ENCODE measurements at regions not wholly inside any gene's neighbourhood (a gene's known extent, or its start where the extent isn't known, plus 50 kb on each side); places are given as distances from the start of the nearest gene placed in this dataset.

DNA sequence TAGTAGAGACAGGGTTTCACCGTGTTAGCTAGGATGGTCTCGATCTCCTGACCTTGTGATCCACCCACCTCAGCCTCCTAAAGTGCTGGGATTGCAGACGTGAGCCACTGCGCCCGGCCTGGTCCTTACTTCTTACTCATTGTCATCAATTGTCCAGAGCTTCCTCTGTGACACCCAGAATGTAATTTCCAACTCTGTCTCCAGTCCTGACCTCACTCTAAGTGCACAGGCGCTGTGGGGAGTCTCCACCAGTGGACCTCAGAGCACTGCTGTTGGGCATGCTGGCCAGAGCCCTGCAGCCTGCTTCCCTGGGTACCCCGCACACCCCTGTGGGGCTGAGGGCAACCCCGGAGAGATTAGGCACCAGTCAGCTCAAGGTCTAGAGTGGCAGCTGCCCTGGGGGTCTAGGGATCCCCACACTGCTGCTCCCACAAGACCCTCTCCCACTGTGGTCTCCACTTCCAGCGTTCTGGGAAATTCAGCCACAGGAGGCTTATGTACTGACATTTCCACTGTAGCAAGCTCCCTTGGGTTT is 1140.3 kb downstream of the TBC1D22A start:
- no peak overlapping the region for H3K4me2 ChIP-seq
- no peak overlapping the region for H3K27ac Mint-ChIP-seq
- H3K9me2 ChIP-seq (ENCODE audit: insufficient read depth) = no peaks in the 10 kb centered on the region
- H2AFZ ChIP-seq = no peak overlapping the region
- H3K9me3 Mint-ChIP-seq = peaks cover 85% of the 10 kb centered on the region
- no peaks in the 10 kb centered on the region for H3K27me3 ChIP-seq (ENCODE audit: insufficient read depth)
- H3K27ac ChIP-seq (ENCODE audit: low read depth) = no peak overlapping the region
- H3K27me3 Mint-ChIP-seq (ENCODE audit: insufficient read depth, low read depth, poor library complexity) = no peaks in the 10 kb centered on the region
- TF ChIP-seq, protein P1, sequence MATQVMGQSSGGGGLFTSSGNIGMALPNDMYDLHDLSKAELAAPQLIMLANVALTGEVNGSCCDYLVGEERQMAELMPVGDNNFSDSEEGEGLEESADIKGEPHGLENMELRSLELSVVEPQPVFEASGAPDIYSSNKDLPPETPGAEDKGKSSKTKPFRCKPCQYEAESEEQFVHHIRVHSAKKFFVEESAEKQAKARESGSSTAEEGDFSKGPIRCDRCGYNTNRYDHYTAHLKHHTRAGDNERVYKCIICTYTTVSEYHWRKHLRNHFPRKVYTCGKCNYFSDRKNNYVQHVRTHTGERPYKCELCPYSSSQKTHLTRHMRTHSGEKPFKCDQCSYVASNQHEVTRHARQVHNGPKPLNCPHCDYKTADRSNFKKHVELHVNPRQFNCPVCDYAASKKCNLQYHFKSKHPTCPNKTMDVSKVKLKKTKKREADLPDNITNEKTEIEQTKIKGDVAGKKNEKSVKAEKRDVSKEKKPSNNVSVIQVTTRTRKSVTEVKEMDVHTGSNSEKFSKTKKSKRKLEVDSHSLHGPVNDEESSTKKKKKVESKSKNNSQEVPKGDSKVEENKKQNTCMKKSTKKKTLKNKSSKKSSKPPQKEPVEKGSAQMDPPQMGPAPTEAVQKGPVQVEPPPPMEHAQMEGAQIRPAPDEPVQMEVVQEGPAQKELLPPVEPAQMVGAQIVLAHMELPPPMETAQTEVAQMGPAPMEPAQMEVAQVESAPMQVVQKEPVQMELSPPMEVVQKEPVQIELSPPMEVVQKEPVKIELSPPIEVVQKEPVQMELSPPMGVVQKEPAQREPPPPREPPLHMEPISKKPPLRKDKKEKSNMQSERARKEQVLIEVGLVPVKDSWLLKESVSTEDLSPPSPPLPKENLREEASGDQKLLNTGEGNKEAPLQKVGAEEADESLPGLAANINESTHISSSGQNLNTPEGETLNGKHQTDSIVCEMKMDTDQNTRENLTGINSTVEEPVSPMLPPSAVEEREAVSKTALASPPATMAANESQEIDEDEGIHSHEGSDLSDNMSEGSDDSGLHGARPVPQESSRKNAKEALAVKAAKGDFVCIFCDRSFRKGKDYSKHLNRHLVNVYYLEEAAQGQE (IDR thresholded peaks at IDR 0.05; ENCODE audit: unreplicated experiment) = no peak
- H4K20me1 ChIP-seq (replicated peaks; ENCODE audit: insufficient read depth) = no peaks in the 10 kb centered on the region
- H3K79me2 ChIP-seq (replicated peaks; ENCODE audit: insufficient read depth) = no peaks in the 10 kb centered on the region
- H3K4me1 ChIP-seq (ENCODE audit: insufficient read depth) = no peaks in the 10 kb centered on the region
- ATAC-seq = no peak
- no peaks in the 10 kb centered on the region for H3K4me1 Mint-ChIP-seq
- peaks cover 19% of the 10 kb centered on the region for H3K36me3 Mint-ChIP-seq (ENCODE audit: low read depth)
- DNase-seq (ENCODE audit: low spot score) = no peak
- H3K36me3 ChIP-seq (ENCODE audit: insufficient read depth) = peaks cover 8% of the 10 kb centered on the region; the same call in 1 of the 2 replicates
- H3K4me3 Mint-ChIP-seq = no peak overlapping the region
- no peaks in the 10 kb centered on the region for H3F3A ChIP-seq (replicated peaks; ENCODE audit: low read depth)
- H3K4me3 ChIP-seq = no peak overlapping the region

DNA sequence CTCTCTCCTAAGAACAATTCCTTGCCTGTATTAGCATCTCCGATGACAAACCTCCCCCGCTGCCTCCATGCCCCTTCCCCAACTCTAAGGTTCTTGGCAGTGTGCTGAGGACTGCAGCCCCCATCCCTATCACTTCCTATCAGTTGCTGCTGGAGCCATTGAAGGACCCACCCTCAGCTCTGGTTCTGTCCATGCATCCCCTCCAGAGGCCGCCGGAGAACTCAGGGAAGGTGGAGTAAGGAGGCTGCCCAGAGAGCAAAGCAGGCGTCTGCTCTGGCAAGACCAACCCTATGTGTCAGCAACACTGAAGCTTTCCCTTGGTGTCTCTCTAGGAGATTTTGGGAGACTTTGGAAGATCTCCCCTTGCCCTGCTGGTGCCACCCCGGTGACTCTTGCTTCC is 1139.5 kb downstream of the TBC1D22A start:
- Histone ChIP-seq H3K27me3 (ENCODE audit: insufficient read depth) (no peaks in the 10 kb centered on the region), H3K36me3 (ENCODE audit: insufficient read depth) (peaks cover 8% of the 10 kb centered on the region; the same call in 1 of the 2 replicates), H4K20me1 (replicated peaks; ENCODE audit: insufficient read depth) (no peaks in the 10 kb centered on the region), H2AFZ (no peak overlapping the region), H3F3A (replicated peaks; ENCODE audit: low read depth) (no peaks in the 10 kb centered on the region), H3K4me3 (no peak overlapping the region), H3K9me2 (ENCODE audit: insufficient read depth) (no peaks in the 10 kb centered on the region), H3K4me2 (no peak overlapping the region), H3K4me1 (ENCODE audit: insufficient read depth) (no peaks in the 10 kb centered on the region), H3K27ac (ENCODE audit: low read depth) (no peak overlapping the region), H3K79me2 (replicated peaks; ENCODE audit: insufficient read depth) (no peaks in the 10 kb centered on the region)
- Mint-ChIP-seq H3K4me1 (no peaks in the 10 kb centered on the region), H3K36me3 (ENCODE audit: low read depth) (peaks cover 20% of the 10 kb centered on the region), H3K27me3 (ENCODE audit: insufficient read depth, low read depth, poor library complexity) (no peaks in the 10 kb centered on the region), H3K27ac (no peak overlapping the region), H3K9me3 (peaks cover 88% of the 10 kb centered on the region), H3K4me3 (no peak overlapping the region)
- DNase-seq (ENCODE audit: low spot score) (no peak), ATAC-seq (peak; percentile 49)
- TF ChIP-seq NANOG (IDR thresholded peaks at IDR 0.05; ENCODE audit: borderline replicate concordance) (no peak), ZNF114 (CRISPR knock-in tag; IDR thresholded peaks at IDR 0.05) (no peak), JUNB (IDR thresholded peaks at IDR 0.05; ENCODE audit: unreplicated experiment) (no peak), CREB1 (CRISPR knock-in tag; IDR thresholded peaks at IDR 0.05; ENCODE audit: low read depth) (no peak), EZH2 (IDR thresholded peaks at IDR 0.05; ENCODE audit: low read depth, unreplicated experiment) (no peak), POLR2AphosphoS5 (IDR thresholded peaks at IDR 0.05; ENCODE audit: low read depth) (no peak), ZNF331 (CRISPR knock-in tag; IDR thresholded peaks at IDR 0.05; ENCODE audit: low read depth) (no peak)

Measured in GM23338 (cell line).